ENCODE measurements at regions not wholly inside any gene's neighbourhood (a gene's known extent, or its start where the extent isn't known, plus 50 kb on each side); places are given as distances from the start of the nearest gene placed in this dataset.

DNA sequence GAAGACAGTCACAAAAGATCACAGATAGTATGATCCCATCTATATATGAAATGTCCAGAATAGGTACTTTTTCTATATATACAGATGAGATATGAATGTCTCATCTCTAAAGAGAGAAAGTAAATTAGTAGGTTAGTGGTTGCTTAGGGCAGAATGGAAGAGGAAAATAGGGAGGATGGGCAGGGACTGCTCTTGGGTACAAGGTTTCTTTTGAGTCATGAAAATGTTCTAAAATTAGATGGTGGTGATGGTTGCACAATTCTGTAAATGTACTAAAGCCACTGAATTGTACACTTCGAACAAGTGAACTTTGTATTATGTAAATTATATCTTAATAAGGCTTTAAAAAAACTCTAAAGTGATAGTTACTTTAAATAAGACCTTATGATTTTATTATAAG lies 59.6 kb upstream of the GRAMD2B start:
- TF ChIP-seq YY1 (IDR thresholded peaks at IDR 0.05; ENCODE audit: insufficient read depth, insufficient read length) (no peak), SUZ12 (IDR thresholded peaks at IDR 0.05; ENCODE audit: extremely low read depth, insufficient read depth, insufficient read length) (no peak)
